RWPE2 (cell line): ENCODE measurements at regions not wholly inside any gene's neighbourhood (a gene's known extent, or its start where the extent isn't known, plus 50 kb on each side); places are given as distances from the start of the nearest gene placed in this dataset.

ENCODE experiments used
- ATAC-seq: fragments of 200-7000 bp; cut with Tn5 transposase; 3 replicates; pipeline ENCODE4 v1.9.1; 2021; ENCODE audit warnings: low read depth
- DNase-seq: peaks from one replicate; pipeline ENCODE4 v3.0.0-alpha.2; 2020; ENCODE audit warnings: low spot score
- H3K27ac ChIP-seq: fragments of 450-650 bp; 2 replicates; pipeline ENCODE4 v1.5.1; 2017; ENCODE audit warnings: mild to moderate bottlenecking; ENCODE audit not compliant: poor library complexity, severe bottlenecking
- H3K27me3 ChIP-seq: fragments of 250-450 bp; sonication (Bioruptor Pico); 2 replicates; pipeline ENCODE4 v1.5.1; 2021; ENCODE audit warnings: mild to moderate bottlenecking, moderate library complexity; ENCODE audit not compliant: insufficient read depth, poor library complexity, severe bottlenecking
- H3K36me3 ChIP-seq: fragments of 250-450 bp; sonication (Bioruptor Pico); 2 replicates; pipeline ENCODE4 v1.5.1; 2020; ENCODE audit warnings: low read depth, mild to moderate bottlenecking, moderate library complexity
- H3K4me1 ChIP-seq: fragments of 250-450 bp; sonication (Bioruptor Pico); 2 replicates; pipeline ENCODE4 v1.5.1; 2021; ENCODE audit warnings: mild to moderate bottlenecking, moderate library complexity; ENCODE audit not compliant: insufficient read depth, poor library complexity, severe bottlenecking
- H3K4me3 ChIP-seq: fragments of 250-450 bp; sonication (Bioruptor Pico); 2 replicates; pipeline ENCODE4 v1.5.1; 2021; ENCODE audit warnings: mild to moderate bottlenecking, moderate library complexity; ENCODE audit not compliant: severe bottlenecking
- H3K9me3 ChIP-seq: fragments of 250-450 bp; sonication (Bioruptor Pico); 2 replicates; pipeline ENCODE4 v1.5.1; 2021; ENCODE audit warnings: mild to moderate bottlenecking, moderate library complexity; ENCODE audit not compliant: severe bottlenecking
- TF ChIP-seq, protein P1 (sequence below): fragments of 450-650 bp; IDR thresholded peaks from one replicate; pipeline ENCODE4 v1.5.1; 2017; ENCODE audit warnings: mild to moderate bottlenecking, moderate library complexity; ENCODE audit not compliant: poor library complexity, severe bottlenecking

DNA sequence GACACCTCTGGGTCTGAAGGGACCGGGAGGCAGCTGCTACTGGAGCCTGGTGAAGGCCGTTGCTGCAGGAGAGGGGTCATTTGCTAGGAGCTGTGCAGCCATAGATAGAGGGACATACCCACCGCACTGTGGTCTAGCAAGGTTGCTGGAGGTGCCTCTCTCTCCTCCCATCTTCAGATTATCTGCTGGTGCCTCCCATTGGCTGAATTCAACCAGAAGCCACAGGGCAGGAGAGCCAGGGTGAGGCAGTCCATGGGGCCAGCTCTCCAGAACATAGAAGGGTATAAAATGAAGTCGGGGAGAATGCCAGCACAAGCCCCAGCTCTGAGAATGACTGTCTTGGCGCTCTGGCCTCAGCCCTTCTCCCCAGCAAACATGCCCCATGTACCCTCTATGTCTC, 98.0 kb downstream of the VEGFA start:
- Histone ChIP-seq H3K27ac (no peak overlapping the region), H3K4me3 (no peak overlapping the region), H3K36me3 (no peaks in the 10 kb centered on the region), H3K9me3 (no peaks in the 10 kb centered on the region), H3K27me3 (no peaks in the 10 kb centered on the region), H3K4me1 (no peaks in the 10 kb centered on the region)
- ATAC-seq (no peak), DNase-seq (no peak)
- TF ChIP-seq, protein P1, sequence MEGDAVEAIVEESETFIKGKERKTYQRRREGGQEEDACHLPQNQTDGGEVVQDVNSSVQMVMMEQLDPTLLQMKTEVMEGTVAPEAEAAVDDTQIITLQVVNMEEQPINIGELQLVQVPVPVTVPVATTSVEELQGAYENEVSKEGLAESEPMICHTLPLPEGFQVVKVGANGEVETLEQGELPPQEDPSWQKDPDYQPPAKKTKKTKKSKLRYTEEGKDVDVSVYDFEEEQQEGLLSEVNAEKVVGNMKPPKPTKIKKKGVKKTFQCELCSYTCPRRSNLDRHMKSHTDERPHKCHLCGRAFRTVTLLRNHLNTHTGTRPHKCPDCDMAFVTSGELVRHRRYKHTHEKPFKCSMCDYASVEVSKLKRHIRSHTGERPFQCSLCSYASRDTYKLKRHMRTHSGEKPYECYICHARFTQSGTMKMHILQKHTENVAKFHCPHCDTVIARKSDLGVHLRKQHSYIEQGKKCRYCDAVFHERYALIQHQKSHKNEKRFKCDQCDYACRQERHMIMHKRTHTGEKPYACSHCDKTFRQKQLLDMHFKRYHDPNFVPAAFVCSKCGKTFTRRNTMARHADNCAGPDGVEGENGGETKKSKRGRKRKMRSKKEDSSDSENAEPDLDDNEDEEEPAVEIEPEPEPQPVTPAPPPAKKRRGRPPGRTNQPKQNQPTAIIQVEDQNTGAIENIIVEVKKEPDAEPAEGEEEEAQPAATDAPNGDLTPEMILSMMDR = no peak

DNA sequence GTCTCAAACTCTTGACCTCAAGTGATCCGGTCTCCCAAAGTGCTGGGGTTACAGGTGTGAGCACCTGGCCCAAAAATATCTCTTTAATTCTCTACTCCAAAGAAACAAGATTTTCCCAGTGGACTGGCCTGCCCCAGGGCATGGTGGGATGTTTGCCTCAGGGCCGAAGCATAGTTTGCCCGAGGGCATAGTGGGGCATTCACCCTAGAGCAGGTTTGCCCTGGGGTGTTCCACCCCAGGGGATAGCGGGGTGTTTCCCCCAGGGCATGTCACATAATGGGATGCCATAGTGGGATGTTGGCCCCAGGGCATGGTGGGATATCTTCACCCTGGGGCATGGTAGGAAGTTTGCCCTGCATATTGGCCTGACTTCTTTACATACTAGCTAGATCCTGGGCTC, 97.2 kb downstream of the VEGFA start:
- ATAC-seq (no peak), DNase-seq (no peak)
- Histone ChIP-seq H3K27me3 (no peaks in the 10 kb centered on the region), H3K4me3 (no peak overlapping the region), H3K9me3 (no peaks in the 10 kb centered on the region), H3K4me1 (no peaks in the 10 kb centered on the region), H3K27ac (no peak overlapping the region), H3K36me3 (no peaks in the 10 kb centered on the region)
- TF ChIP-seq, protein P1 = no peak

DNA sequence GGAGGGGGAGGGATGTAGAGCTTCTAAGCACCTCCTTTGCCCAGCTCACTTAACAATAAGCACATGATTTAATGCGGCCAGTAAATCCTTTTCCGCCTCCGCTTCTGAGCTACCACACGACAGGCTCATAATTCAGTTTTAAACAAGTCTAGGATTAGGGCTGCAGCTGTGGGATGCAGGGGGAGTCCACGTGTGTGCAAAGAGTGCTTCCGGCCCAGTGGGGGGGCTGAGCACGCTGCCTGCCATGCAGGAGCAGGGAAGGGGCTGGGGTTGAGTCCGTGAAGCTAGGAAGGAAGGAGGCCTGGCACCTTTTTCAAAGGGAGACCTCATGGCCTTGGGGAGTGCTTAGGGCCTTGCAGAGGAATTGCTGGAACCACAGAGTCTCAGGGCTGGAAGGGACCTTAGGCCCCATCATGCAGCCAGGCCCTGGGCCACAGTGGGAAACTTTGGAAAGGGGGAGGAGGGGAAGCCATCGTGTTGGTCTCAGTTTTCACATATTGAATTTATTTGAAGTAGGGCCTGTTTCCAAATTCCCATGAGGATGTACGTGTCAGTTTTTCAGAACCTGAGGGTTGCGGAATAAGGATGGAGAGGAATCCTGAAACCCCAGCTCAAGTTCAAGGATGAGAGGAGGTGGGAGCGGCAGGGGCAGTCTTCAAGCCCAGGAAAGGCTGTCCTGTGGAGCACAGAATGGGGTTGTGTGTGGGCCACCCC, 96.1 kb downstream of the VEGFA start:
- Histone ChIP-seq H3K27me3 (no peaks in the 10 kb centered on the region), H3K36me3 (no peaks in the 10 kb centered on the region), H3K4me3 (no peak overlapping the region), H3K9me3 (no peaks in the 10 kb centered on the region), H3K27ac (no peak overlapping the region), H3K4me1 (no peaks in the 10 kb centered on the region)
- no peak for ATAC-seq
- TF ChIP-seq, protein P1 = no peak
- no peak for DNase-seq

DNA sequence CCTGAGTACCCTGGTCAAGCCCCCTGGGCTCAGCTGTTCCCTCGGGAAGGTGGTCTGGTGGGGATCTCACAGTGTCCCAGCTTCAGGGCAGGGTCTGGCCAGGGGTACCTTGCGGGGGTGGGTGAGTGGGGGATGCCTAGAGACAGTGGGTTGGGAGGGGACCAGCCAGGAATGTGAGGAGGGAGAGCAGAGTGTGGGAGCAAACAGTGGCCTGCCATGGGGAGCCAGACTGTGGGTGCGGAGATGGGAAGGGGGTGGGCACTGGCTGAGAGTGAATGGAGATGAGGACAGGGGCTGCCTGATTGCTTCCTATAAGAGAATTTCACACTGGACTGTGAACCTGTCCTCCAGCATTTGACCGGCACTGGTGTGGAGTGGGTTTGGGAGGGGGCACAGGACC, 95.1 kb downstream of the VEGFA start:
- Histone ChIP-seq H3K27ac (no peak overlapping the region), H3K27me3 (no peaks in the 10 kb centered on the region), H3K4me3 (no peak overlapping the region), H3K36me3 (no peaks in the 10 kb centered on the region), H3K4me1 (no peaks in the 10 kb centered on the region), H3K9me3 (no peaks in the 10 kb centered on the region)
- TF ChIP-seq, protein P1 = no peak
- ATAC-seq = no peak
- no peak for DNase-seq

DNA sequence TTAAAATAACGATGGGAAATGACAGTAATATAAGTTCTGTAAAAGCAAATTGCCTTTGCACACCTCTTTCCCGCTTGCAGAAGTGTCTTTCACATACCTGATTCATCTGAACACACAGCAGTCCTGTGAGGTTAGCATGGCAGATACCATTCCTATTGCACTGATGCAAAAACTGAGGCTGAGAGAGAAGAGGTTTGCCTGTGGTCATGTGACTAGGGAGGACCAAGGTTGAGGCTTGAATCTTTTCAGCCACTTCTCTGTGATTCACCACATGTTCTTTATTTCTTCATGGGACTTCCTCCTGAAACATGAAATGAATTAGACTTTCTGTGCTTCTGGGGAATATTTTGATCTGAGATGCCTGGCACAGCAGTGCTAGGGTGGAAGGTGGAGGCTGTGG, 92.9 kb downstream of the VEGFA start:
- H3K4me3 ChIP-seq = no peak overlapping the region
- H3K27me3 ChIP-seq = no peaks in the 10 kb centered on the region
- DNase-seq = no peak
- H3K4me1 ChIP-seq = no peaks in the 10 kb centered on the region
- no peaks in the 10 kb centered on the region for H3K36me3 ChIP-seq
- TF ChIP-seq, protein P1 = no peak
- no peaks in the 10 kb centered on the region for H3K9me3 ChIP-seq
- ATAC-seq = no peak
- no peak overlapping the region for H3K27ac ChIP-seq
